Hypothalamus (tissue), 51 donors: ENCODE measurements at regions not wholly inside any gene's neighbourhood (a gene's known extent, or its start where the extent isn't known, plus 50 kb on each side); places are given as distances from the start of the nearest gene placed in this dataset.
A peak's percentile ranks its signal among the peaks of the same experiment; 100 is the strongest.
"Not testable (repeated sequence)": the region's sequence is repeated elsewhere in the genome, so short reads cannot be mapped to it uniquely, and the experiment has no call there.

Experiments used
- DNase-seq, 51 donors: peaks; one replicate each; lab custom pipeline; 2025; lab: John Stamatoyannopoulos, UW

- peak in 22 of 51 donors; percentile 3 to 64 (median 41) for DNase-seq
Measured at GRCh38 chr15:38002883-38003477, 68.5 kb downstream of the TMCO5A start.

GRCh38 chr15:38004218-38004861 lies 69.9 kb downstream of the TMCO5A start:
- DNase-seq, result no peak

- peak in 1 of 51 donors; percentile 5 for DNase-seq
Measured at GRCh38 chr15:38005953-38006808, 71.7 kb downstream of the TMCO5A start.

- no peak for DNase-seq
Measured at GRCh38 chr15:38010395-38010794, 76.0 kb downstream of the TMCO5A start.

- DNase-seq, result peak in 13 of 51 donors; percentile 2 to 43 (median 17)
Measured at GRCh38 chr15:38012894-38013293, 78.5 kb downstream of the TMCO5A start.

GRCh38 chr15:38017721-38018120 lies 83.3 kb downstream of the TMCO5A start:
- no peak for DNase-seq

GRCh38 chr15:38019066-38019465 lies 84.6 kb downstream of the TMCO5A start:
- no peak for DNase-seq

- DNase-seq, result no peak
Measured at GRCh38 chr15:38021259-38021658, 86.8 kb downstream of the TMCO5A start.

- no peak for DNase-seq
Measured at GRCh38 chr15:38024293-38025091, 90.1 kb downstream of the TMCO5A start.

GRCh38 chr15:38025656-38026055 lies 91.2 kb downstream of the TMCO5A start:
- not testable (repeated sequence) for DNase-seq

- no peak for DNase-seq
Measured at GRCh38 chr15:38028869-38029268, 94.4 kb downstream of the TMCO5A start.

- DNase-seq, result no peak
Measured at GRCh38 chr15:38029736-38030135, 95.3 kb downstream of the TMCO5A start.

- DNase-seq, result no peak
Measured at GRCh38 chr15:38030609-38031008, 96.2 kb downstream of the TMCO5A start.

GRCh38 chr15:38035701-38036100 lies 101.3 kb downstream of the TMCO5A start:
- DNase-seq, result no peak

GRCh38 chr15:38036790-38037338 lies 102.4 kb downstream of the TMCO5A start:
- DNase-seq, result no peak

GRCh38 chr15:38038659-38039442 lies 104.4 kb downstream of the TMCO5A start:
- DNase-seq, result no peak

GRCh38 chr15:38040615-38041014 lies 106.2 kb downstream of the TMCO5A start:
- no peak for DNase-seq

- no peak for DNase-seq
Measured at GRCh38 chr15:38041576-38041975, 107.1 kb downstream of the TMCO5A start.

GRCh38 chr15:38042211-38042610 lies 107.8 kb downstream of the TMCO5A start:
- DNase-seq, result no peak
